ENCODE measurements at regions not wholly inside any gene's neighbourhood (a gene's known extent, or its start where the extent isn't known, plus 50 kb on each side); places are given as distances from the start of the nearest gene placed in this dataset.

DNA sequence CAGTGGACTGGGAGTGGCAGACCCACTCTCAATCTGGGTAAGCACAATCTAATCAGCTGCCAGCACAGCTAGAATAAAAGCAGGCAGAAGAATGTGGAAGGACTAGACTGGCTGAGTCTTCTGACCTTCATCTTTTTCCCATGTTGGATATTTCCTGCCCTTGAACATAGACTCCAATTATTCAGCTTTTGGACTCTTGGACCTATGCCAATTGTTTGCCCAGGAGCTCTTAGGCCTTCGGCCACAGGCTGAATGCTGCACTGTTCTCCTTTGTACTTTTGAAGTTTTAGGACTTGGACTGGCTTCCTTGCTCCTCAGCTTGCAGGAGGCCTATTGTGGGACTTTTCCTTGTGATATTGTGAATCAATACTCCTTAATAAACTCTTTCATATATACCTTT lies 477.7 kb upstream of the ZNF385D start:
- Histone ChIP-seq H3K4me3 (no peak overlapping the region), H3K4me1 (no peaks in the 10 kb centered on the region), H3K9me3 (no peaks in the 10 kb centered on the region), H3K4me2 (no peak overlapping the region), H3K27ac (no peak overlapping the region)
- ATAC-seq = no peak
- ChIA-PET CTCF (no interaction called here), POLR2A (no interaction called here)
- WGBS (ENCODE audit: missing lambda C conversion rate) = 4% methylated on average over 1 of the region's 1 CpG
- FAIRE-seq = no peak
- no peak for DNase-seq (ENCODE audit: low read depth in 1 of 2, low spot score in 1 of 2)
- TF ChIP-seq ZSCAN20 (CRISPR knock-in tag; IDR thresholded peaks at IDR 0.05) (no peak), HES2 (IDR thresholded peaks at IDR 0.05) (no peak), REST (IDR thresholded peaks at IDR 0.05) (no peak), RNF2 (IDR thresholded peaks at IDR 0.05; ENCODE audit: borderline replicate concordance, low read depth) (no peak), RARB (CRISPR knock-in tag; IDR thresholded peaks at IDR 0.05) (no peak), HOXA7 (CRISPR knock-in tag; IDR thresholded peaks at IDR 0.05) (no peak), TP53 (CRISPR knock-in tag; IDR thresholded peaks at IDR 0.05) (no peak), HOXB13 (CRISPR knock-in tag; IDR thresholded peaks at IDR 0.05; ENCODE audit: low read depth) (no peak), JUNB (IDR thresholded peaks at IDR 0.05) (no peak), ATOH8 (CRISPR knock-in tag; IDR thresholded peaks at IDR 0.05; ENCODE audit: low read depth) (no peak)
- TF ChIP-seq, protein P1, sequence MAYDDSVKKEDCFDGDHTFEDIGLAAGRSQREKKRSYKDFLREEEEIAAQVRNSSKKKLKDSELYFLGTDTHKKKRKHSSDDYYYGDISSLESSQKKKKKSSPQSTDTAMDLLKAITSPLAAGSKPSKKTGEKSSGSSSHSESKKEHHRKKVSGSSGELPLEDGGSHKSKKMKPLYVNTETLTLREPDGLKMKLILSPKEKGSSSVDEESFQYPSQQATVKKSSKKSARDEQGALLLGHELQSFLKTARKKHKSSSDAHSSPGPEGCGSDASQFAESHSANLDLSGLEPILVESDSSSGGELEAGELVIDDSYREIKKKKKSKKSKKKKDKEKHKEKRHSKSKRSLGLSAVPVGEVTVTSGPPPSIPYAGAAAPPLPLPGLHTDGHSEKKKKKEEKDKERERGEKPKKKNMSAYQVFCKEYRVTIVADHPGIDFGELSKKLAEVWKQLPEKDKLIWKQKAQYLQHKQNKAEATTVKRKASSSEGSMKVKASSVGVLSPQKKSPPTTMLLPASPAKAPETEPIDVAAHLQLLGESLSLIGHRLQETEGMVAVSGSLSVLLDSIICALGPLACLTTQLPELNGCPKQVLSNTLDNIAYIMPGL (CRISPR knock-in tag; IDR thresholded peaks at IDR 0.05; ENCODE audit: borderline replicate concordance) = no peak
- TF ChIP-seq, protein P2, sequence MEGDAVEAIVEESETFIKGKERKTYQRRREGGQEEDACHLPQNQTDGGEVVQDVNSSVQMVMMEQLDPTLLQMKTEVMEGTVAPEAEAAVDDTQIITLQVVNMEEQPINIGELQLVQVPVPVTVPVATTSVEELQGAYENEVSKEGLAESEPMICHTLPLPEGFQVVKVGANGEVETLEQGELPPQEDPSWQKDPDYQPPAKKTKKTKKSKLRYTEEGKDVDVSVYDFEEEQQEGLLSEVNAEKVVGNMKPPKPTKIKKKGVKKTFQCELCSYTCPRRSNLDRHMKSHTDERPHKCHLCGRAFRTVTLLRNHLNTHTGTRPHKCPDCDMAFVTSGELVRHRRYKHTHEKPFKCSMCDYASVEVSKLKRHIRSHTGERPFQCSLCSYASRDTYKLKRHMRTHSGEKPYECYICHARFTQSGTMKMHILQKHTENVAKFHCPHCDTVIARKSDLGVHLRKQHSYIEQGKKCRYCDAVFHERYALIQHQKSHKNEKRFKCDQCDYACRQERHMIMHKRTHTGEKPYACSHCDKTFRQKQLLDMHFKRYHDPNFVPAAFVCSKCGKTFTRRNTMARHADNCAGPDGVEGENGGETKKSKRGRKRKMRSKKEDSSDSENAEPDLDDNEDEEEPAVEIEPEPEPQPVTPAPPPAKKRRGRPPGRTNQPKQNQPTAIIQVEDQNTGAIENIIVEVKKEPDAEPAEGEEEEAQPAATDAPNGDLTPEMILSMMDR (IDR thresholded peaks at IDR 0.05) = no peak
- TF ChIP-seq, protein P3, sequence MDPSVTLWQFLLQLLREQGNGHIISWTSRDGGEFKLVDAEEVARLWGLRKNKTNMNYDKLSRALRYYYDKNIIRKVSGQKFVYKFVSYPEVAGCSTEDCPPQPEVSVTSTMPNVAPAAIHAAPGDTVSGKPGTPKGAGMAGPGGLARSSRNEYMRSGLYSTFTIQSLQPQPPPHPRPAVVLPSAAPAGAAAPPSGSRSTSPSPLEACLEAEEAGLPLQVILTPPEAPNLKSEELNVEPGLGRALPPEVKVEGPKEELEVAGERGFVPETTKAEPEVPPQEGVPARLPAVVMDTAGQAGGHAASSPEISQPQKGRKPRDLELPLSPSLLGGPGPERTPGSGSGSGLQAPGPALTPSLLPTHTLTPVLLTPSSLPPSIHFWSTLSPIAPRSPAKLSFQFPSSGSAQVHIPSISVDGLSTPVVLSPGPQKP (IDR thresholded peaks at IDR 0.05; ENCODE audit: low read depth, low read length) = no peak

- no peak for FAIRE-seq
- DNase-seq (ENCODE audit: low read depth in 1 of 2, low spot score in 1 of 2) = no peak
- 6% methylated on average over 1 of the region's 1 CpG for WGBS (ENCODE audit: missing lambda C conversion rate)
- Histone ChIP-seq H3K9me3 (no peaks in the 10 kb centered on the region), H3K4me1 (no peaks in the 10 kb centered on the region), H3K4me2 (no peak overlapping the region), H3K4me3 (no peak overlapping the region), H3K27ac (no peak overlapping the region)
- CTCF ChIA-PET = no interaction called here
- POLR2A ChIA-PET = no interaction called here
- ATAC-seq = no peak
- no peak for TF ChIP-seq RFX5 (IDR thresholded peaks at IDR 0.05)
- no peak for TF ChIP-seq CBX8 (IDR thresholded peaks at IDR 0.05)
- TF ChIP-seq ATOH8 (CRISPR knock-in tag; IDR thresholded peaks at IDR 0.05; ENCODE audit: low read depth) = no peak
- TF ChIP-seq NFE2L2 (conservative IDR thresholded peaks at IDR 0.05; ENCODE audit: low read length) = no peak
- TF ChIP-seq BCL3 (IDR thresholded peaks at IDR 0.05) = no peak
- TF ChIP-seq ZC3H11A (IDR thresholded peaks at IDR 0.05) = no peak
- no peak for TF ChIP-seq TFCP2L1 (CRISPR knock-in tag; IDR thresholded peaks at IDR 0.05)
- TF ChIP-seq, protein P4, sequence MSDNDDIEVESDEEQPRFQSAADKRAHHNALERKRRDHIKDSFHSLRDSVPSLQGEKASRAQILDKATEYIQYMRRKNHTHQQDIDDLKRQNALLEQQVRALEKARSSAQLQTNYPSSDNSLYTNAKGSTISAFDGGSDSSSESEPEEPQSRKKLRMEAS (IDR thresholded peaks at IDR 0.05) = no peak
- TF ChIP-seq, protein P3 (IDR thresholded peaks at IDR 0.05; ENCODE audit: low read depth, low read length) = no peak
- no peak for TF ChIP-seq HES2 (IDR thresholded peaks at IDR 0.05)
- no peak for TF ChIP-seq HEYL (CRISPR knock-in tag; IDR thresholded peaks at IDR 0.05)
- TF ChIP-seq, protein P5, sequence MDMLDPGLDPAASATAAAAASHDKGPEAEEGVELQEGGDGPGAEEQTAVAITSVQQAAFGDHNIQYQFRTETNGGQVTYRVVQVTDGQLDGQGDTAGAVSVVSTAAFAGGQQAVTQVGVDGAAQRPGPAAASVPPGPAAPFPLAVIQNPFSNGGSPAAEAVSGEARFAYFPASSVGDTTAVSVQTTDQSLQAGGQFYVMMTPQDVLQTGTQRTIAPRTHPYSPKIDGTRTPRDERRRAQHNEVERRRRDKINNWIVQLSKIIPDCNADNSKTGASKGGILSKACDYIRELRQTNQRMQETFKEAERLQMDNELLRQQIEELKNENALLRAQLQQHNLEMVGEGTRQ (IDR thresholded peaks at IDR 0.05) = no peak
Measured at GRCh38 chr3:22231061-22231460, 480.1 kb upstream of the ZNF385D start.
